Muscle of leg (tissue), 3 donors: ENCODE measurements at regions not wholly inside any gene's neighbourhood (a gene's known extent, or its start where the extent isn't known, plus 50 kb on each side); places are given as distances from the start of the nearest gene placed in this dataset.
A peak's percentile ranks its signal among the peaks of the same experiment; 100 is the strongest.
"Not testable (repeated sequence)": the region's sequence is repeated elsewhere in the genome, so short reads cannot be mapped to it uniquely, and the experiment has no call there.

Experiments used
- DNase-seq: peaks from one replicate; pipeline ENCODE4 v3.0.0; 2013
- H3K27ac ChIP-seq: one replicate; pipeline ENCODE4 v1.5.1; 2013; ENCODE audit warnings: mild to moderate bottlenecking, low read length, control low read depth
- H3K27me3 ChIP-seq: one replicate; pipeline ENCODE4 v1.6.1; 2013; ENCODE audit warnings: low read length; ENCODE audit not compliant: control insufficient read depth, insufficient read depth
- H3K36me3 ChIP-seq: one replicate; pipeline ENCODE4 v1.6.1; 2013; ENCODE audit warnings: low read length; ENCODE audit not compliant: control insufficient read depth, insufficient read depth
- H3K4me1 ChIP-seq: one replicate; pipeline ENCODE4 v1.6.1; 2013; ENCODE audit warnings: low read length; ENCODE audit not compliant: control insufficient read depth, insufficient read depth
- H3K4me3 ChIP-seq: one replicate; pipeline ENCODE4 v1.5.1; 2013; ENCODE audit warnings: low read length, control low read depth
- H3K9me3 ChIP-seq: replicated peaks from 2 replicates; pipeline ENCODE4 v1.6.1; 2013; ENCODE audit warnings: low read depth, low read length; ENCODE audit not compliant: control insufficient read depth
- WGBS: methylation state at CpG from one replicate; pipeline ENCODE4 v1.1.5; 2013; ENCODE audit warnings: missing lambda C conversion rate; ENCODE audit not compliant: insufficient coverage; 5-methylcytosine and 5-hydroxymethylcytosine counted together

DNA sequence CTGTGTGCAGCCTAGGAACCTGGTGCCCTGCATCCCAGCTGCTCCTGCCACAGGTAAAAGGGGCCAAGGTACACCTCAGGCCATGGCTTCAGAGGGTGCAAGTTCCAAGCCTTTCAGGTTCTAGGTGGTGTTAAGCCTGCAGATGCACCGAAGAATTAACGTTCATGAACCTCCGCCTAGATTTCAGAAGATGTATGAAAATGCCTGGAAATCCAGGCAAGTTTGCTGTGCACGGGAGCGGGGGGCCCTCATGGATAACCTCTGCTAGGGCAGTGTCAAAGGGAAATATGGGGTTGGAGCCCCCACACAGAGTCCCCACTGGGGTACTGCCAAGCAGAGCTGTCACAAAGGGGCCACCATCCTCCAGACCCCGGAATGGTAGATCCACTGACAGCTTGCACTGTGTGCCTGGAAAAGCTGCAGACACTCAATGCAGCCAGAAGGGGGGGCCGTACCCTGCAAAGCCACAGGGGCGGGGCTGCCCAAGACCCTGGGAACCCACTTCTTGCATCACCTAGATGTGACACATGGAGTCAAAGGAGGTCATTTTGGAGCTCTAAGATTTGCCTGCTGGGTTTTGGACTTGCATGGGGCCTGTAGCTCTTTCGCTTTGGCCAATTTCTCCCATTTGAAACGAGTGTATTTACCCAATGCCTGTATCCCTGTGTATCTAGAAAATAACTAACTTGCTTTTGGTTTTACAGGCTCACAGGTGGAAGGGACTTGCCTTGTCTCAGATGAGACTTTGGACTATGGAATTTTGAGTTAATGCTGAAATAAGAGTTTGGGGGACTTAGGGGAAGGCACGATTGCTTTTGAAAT lies 145.2 kb upstream of the C1QTNF3 start:
- Histone ChIP-seq H3K4me1 (peaks cover 20% of the 10 kb centered on the region), H3K36me3 (peaks cover 18% of the 10 kb centered on the region)
- not testable (repeated sequence) for H3K4me3 ChIP-seq, H3K9me3 ChIP-seq, H3K27ac ChIP-seq, H3K27me3 ChIP-seq
- DNase-seq, result peak; percentile 11
- 99% methylated on average over 5 of the region's 11 CpGs for WGBS

- 100% methylated on average over 4 of the region's 21 CpGs for WGBS
- Histone ChIP-seq H3K4me1 (peaks cover 22% of the 10 kb centered on the region), H3K36me3 (peaks cover 18% of the 10 kb centered on the region)
- H3K27ac ChIP-seq, H3K4me3 ChIP-seq, H3K27me3 ChIP-seq, DNase-seq, H3K9me3 ChIP-seq: not testable (repeated sequence)
Measured at GRCh38 chr5:34189246-34189645, 146.2 kb upstream of the C1QTNF3 start.

GRCh38 chr5:34189752-34190411 lies 146.9 kb upstream of the C1QTNF3 start:
- peaks cover 22% of the 10 kb centered on the region for H3K4me1 ChIP-seq
- H3K27me3 ChIP-seq, H3K9me3 ChIP-seq, DNase-seq, H3K27ac ChIP-seq, H3K4me3 ChIP-seq: not testable (repeated sequence)
- peaks cover 18% of the 10 kb centered on the region for H3K36me3 ChIP-seq
- WGBS, result 93% methylated on average over 16 of the region's 16 CpGs

- not testable (repeated sequence) for H3K27me3 ChIP-seq, H3K27ac ChIP-seq, H3K9me3 ChIP-seq, H3K4me3 ChIP-seq
- 93% methylated on average over 11 of the region's 16 CpGs for WGBS
- Histone ChIP-seq H3K36me3 (peaks cover 18% of the 10 kb centered on the region), H3K4me1 (peaks cover 22% of the 10 kb centered on the region)
- DNase-seq, result peak; percentile 8
Measured at GRCh38 chr5:34190466-34190865, 147.5 kb upstream of the C1QTNF3 start.

DNA sequence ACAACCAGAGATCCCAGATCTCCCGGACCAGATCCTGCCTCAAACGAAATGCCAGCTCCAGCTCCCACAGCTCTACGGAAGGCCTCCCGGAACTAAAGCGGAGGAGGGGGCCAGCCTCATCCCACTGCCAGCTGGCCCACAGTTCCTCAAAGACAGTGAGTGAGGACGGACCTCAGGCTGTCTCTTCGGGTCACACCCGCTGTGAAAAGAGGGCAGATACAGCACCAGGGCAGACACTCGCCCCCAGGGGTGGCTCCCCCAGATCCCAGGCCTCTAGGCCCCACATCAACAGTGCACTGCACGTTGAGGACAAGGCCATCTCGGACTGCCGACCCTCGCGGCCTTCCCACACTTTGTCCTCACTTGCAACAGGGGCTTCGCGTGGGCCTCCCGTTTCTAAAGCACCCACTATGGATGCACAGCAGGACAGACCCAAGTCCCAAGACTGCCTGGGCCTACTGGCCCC lies 148.3 kb upstream of the C1QTNF3 start:
- peak; percentile 15 for DNase-seq
- not testable (repeated sequence) for H3K4me3 ChIP-seq, H3K27ac ChIP-seq, H3K27me3 ChIP-seq, H3K9me3 ChIP-seq
- Histone ChIP-seq H3K4me1 (peaks cover 22% of the 10 kb centered on the region), H3K36me3 (peaks cover 21% of the 10 kb centered on the region)
- WGBS, result 80% methylated on average over 17 of the region's 17 CpGs

GRCh38 chr5:34192064-34192922 lies 149.3 kb upstream of the C1QTNF3 start:
- peak; percentile 63 for DNase-seq
- not testable (repeated sequence) for H3K4me3 ChIP-seq, H3K9me3 ChIP-seq, H3K27me3 ChIP-seq
- peaks cover 17% of the 10 kb centered on the region for H3K36me3 ChIP-seq
- peaks cover 22% of the 10 kb centered on the region for H3K4me1 ChIP-seq
- H3K27ac ChIP-seq, result peak overlapping the region; percentile 72
- 60% methylated on average over 21 of the region's 26 CpGs for WGBS

- Histone ChIP-seq H3K36me3 (peaks cover 15% of the 10 kb centered on the region), H3K4me1 (peaks cover 22% of the 10 kb centered on the region)
- H3K9me3 ChIP-seq, H3K27ac ChIP-seq, H3K4me3 ChIP-seq, DNase-seq, H3K27me3 ChIP-seq: not testable (repeated sequence)
- WGBS, result 67% methylated on average over 8 of the region's 13 CpGs
Measured at GRCh38 chr5:34192923-34193262, 149.9 kb upstream of the C1QTNF3 start.

DNA sequence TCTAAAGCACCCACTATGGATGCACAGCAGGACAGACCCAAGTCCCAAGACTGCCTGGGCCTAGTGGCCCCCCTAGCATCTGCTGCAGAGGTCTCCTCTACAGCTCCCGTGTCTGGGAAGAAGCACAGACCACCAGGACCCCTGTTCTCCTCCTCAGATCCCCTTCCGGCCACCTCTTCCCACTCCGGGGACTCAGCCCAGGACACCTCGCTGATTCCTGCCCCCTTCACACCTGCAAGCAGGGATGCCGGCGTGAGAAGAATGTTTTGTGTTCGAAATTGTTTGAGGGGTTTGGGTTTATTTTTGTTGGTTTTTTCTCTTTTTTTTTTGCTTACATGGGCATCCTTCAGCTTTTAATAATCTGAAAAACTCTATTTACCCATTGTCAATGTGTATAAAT lies 150.3 kb upstream of the C1QTNF3 start:
- H3K9me3 ChIP-seq, H3K4me3 ChIP-seq, H3K27me3 ChIP-seq, H3K27ac ChIP-seq, DNase-seq: not testable (repeated sequence)
- WGBS, result 88% methylated on average over 3 of the region's 7 CpGs
- Histone ChIP-seq H3K4me1 (peaks cover 22% of the 10 kb centered on the region), H3K36me3 (peaks cover 15% of the 10 kb centered on the region)

GRCh38 chr5:34193804-34194203 lies 150.8 kb upstream of the C1QTNF3 start:
- not testable (repeated sequence) for H3K4me3 ChIP-seq, H3K9me3 ChIP-seq, H3K27ac ChIP-seq, H3K27me3 ChIP-seq
- WGBS, result no CpG with 5 or more reads among the region's 3 CpGs
- H3K4me1 ChIP-seq, result peaks cover 22% of the 10 kb centered on the region
- peaks cover 15% of the 10 kb centered on the region for H3K36me3 ChIP-seq
- DNase-seq, result peak; percentile 39

DNA sequence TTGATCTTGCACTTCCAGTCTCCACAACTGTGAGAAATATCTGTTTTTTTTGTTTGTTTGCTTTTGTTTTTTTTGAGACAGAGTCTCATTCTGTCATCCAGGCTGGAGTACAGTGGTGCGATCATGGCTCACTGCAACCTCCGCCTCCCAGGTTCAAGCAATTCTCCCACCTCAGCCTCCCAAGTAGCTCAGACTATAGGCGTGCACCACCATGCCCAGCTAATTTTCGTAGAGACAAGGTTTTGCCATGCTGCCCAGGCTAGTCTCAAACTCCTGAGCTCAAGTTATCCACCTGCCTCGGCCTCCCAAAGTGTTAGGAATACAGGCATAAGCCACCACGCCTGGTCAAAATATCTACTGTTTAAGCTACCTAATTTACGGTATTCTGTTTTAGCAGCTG lies 153.1 kb upstream of the C1QTNF3 start:
- H3K9me3 ChIP-seq, H3K36me3 ChIP-seq, H3K4me3 ChIP-seq, H3K27me3 ChIP-seq, H3K27ac ChIP-seq, DNase-seq: not testable (repeated sequence)
- WGBS, result 100% methylated on average over 3 of the region's 7 CpGs
- H3K4me1 ChIP-seq, result peaks cover 20% of the 10 kb centered on the region
